Stimulated activated CD8-positive, alpha-beta memory T cell treated with anti-CD3 and anti-CD28 coated beads, Interleukin-12 subunit alpha, Interleukin-12 subunit beta, amount 100 ng/mL, for 24 hours (primary cell): ENCODE measurements at regions not wholly inside any gene's neighbourhood (a gene's known extent, or its start where the extent isn't known, plus 50 kb on each side); places are given as distances from the start of the nearest gene placed in this dataset.

ENCODE experiments used
- DNase-seq: peaks from one replicate; pipeline ENCODE4 v3.0.0-alpha.2; 2020; ENCODE audit errors: extremely low read depth

DNA sequence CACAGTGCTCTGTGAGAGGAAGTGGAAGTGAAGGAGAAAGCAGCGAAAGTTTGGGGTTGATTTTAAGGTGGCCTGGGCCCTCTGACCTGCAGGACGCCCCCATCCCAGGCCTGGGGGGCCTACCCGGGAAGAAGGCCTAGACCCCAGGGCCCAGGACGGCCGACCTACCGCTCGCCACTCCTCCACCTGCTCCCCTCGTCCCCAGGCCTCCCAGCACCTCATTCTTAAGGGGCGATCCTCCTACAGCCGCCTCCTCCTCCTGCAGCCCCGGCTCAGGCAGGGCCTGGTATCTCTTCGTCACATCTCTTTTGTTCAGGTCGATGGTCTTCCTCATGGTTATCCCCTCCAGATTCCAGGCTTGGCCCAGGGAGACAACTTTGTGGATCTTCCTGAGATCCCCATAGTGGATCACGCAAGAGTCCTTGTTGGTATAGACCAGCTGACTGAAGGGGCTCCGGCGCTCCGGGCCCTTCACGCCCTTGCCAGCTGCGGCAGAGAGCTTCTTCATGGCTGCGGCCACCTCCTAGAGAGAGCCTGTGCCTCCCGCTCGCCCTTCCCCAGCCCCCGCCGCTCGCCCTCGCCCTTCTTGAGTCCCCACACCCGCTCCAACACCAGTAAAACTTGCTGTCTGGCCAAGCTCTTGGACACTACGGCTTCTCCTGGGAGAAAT is 117.5 kb downstream of the OR13A1 start:
- DNase-seq: no peak

DNA sequence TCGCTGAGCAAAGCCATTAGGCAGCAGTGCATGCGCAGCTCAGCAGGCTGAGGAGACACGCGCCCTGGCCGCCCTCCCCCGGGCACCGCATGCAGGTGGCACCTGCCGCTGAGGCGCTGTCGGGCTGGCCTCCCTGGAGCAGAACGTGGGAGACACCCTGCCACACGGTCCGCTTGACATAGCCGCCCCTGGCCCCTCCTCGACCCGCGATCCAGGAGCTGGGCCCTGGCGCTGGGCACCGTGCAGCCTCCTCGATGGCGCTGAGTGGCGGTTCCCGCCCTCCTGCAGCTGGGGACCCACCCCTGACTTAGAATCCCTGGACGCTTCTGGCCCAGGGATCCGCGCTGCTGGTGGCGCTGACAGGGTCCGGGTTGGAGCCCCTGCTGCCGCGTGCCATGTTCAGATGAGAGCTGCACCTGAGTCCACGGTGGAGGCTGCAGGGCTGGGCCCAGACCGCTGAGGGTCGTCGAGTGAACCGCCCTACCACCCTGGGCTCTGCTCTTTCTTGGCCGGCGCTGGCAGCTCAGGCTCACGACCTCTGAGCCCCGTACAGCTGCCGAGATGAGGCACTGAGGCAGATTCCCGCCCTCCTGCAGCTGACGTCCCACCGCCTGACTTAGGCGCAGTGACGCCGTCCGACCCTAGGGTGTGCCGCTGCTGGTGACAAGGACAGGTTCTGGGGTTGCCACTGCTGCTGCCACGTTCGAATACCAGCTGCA is 116.8 kb downstream of the OR13A1 start:
- DNase-seq: no peak

DNA sequence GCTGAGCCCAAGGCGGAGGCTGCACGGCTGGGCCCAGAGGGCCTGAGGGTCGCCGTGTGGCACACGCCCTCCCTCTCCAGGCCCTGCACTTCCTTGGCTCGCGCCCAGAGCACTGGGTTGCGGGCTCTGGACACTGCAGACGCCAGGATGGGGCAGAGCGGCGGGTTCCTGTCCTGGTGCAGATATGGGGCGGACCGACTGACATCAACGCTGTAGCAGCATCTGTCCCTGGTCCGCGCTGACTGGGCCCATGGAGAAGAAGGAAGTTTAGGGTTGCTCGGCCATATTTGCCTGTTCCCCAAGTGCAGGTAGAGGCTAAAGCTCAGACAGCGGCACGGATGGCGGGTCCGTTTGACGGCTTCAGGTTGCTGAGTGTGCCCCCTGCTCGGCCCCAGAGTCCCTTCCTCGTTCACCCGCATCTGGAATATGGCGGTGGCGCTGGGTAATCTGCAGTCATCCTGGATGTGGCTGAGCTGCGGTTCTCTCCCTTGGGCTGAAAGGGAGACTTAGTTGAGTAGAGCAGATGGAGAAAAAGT is 116.1 kb downstream of the OR13A1 start:
- DNase-seq: no peak

DNA sequence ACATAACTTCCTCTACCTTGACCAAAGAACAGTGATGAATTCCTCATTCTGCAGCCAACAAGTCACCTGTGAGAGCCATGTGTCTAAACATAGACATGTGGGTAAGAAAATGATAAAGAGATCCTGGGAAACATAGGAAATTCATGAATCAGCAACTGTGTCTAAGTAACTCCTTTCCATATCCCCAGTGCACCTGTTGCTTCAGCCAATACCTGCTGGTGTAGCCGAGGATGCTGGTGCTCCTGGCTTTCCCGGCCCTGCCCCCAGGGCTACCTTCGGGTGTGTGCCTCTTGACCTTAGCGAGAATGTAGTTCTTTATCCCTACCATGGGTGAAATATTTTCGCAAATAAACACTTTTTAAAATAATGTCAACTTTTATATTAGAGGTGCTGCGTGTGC is 114.1 kb downstream of the OR13A1 start:
- DNase-seq: no peak

DNA sequence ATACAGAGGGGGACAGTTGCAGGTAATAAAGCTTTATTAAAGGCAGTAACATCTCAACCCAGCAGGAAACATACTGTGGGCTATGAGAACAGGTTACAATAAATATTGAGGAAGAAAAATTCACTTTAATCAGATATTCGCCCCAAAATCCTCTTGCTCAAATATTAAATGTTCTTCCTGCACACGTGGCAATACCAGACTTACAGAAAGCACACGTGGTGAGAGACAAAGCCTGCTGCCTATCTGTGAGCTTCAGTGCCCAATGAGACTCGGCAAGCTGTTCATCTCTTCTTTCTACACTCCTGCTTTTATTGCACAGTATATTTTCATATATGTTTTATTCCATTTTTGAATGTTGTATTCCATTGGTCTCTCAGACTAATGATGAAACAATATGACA is 113.2 kb downstream of the OR13A1 start:
- DNase-seq: no peak

DNA sequence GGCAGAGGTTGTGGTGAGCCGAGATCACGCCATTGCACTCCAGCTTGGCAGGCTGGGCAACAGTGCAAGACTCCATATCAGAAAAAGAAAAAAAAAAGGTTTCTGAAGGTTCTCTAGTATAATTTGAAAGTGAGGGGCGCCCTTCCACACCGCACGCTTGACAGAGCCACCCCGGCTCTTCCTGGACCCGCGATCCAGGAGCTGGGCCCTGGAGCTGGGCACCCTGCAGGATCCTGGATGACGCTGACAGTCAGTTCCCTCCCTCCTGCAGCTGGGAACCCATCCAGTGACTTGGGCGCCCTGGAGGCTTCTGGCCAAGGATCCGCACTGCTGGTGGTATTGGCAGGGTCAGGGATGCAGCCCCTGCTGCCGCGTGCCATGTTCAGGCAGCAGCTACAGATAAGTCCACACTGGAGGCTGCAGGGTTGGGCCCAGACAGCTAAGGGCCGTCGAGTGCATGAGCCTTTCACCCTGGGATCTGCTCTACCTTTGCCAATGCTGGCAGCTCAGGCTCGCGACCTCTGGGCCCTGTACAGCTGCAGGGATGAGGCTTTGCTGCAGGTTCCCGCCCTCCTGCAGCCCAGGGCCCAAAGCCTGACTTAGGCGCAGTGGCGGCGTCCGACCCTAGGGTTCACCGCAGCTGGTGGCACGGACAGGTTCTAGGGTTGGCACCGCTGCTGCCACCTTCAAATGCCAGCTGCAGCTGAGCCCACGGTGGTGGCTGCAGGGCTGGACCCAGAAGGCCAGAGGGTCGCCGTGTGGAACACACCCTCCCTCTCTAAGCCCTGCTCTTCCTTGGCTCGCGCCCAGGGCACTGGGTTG is 110.2 kb downstream of the OR13A1 start:
- no peak for DNase-seq

DNA sequence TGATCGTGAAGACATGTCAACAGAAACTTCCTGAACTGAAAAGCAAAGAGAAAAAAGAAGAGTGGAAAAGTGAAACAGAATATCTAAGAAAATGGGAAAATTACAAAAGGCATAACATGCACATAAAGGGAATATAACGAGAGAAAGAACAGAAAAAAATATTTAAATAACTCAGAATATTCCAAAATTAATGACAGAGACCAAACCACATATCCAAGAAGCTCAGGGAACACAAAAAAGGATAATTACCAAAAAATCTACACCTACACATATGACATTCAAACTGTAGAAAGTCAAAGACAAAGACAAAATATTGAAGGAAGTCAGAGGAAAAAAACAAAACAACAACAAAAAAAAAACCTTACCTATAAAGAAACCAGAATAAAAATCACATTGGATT is 105.5 kb downstream of the OR13A1 start:
- DNase-seq: no peak

DNA sequence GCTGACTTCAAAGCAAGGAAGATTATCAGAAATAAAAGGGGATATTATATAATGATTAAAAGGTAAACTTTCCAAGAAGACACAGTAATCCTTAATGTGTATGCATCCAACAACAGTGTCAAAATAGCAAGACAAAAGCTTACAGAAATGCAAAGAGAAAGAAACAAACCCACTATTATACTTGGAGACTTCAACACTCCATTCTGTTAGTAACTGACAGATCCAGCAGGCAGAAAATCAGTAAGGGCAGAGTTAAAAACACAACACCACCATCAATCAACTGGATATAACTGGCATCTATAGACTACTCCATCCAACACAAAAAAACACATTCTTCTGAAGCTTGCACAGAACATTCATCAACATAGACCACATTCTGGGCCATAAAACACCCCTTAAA is 103.8 kb downstream of the OR13A1 start:
- DNase-seq: no peak

DNA sequence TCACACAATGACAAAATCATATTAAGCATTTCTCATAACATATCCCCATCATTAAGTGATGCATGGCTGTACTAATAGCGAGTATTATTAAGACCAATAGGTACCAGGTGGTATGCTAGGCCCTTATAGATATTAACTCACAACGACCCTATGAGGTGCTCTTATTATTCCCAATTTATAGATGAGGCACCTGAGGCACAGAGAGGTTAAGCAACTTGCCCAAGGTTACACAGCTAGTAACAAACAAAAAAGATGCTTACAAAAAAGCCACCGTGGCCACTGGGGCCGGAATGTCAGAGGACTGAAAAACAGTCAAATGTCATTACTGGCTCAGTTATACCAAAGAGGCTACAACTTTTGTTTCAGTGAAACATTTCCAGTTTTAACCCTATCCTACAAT is 96.0 kb downstream of the OR13A1 start:
- DNase-seq: no peak

DNA sequence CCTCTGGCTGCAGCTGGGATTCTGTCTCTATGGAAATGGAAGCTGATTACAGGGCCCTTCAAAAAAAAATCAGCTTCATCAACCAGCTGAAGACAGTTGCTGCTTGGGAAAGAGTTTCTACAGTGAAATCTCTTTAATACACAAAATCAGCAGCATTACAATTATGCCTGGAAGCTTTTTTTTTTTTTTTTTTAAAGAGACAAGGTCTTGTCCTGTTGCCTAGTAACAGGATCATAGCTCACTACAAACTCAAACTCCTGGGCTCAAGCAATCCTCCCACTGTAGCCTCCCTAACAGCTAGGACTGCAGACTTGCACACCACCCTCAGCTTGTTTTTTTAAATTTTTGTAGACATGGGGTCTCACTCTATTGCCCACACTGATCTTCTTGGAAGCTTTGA is 94.5 kb downstream of the OR13A1 start:
- no peak for DNase-seq

DNA sequence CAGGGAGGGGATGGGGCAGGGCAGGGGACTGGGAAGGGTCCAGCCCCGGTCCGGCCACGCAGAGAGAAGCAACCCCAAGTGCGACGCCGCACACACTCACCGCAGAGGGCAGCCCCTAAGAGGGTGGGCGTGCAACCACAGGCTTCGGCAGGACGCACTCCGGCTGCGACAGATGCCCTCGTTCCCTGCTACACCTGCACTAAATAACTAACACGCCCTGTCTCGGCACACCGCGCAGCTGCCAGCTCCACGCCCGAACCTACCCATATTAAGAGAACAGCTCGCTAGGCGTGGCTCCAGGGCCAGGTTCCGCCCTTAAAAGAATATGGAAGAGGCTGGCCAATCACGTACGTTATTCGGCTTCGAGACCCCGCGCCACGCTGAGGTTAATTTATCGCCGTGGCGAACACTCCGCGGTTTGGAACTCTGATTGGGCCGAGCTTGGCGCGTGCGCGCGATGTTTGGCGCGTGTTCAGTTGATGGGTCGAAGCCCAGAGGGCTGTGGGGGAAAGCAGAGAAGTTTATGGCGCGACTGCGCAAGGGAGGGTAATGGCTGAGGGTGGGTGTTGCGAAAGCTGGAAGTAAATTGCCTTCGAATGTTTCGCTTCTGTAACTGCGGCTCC is 91.1 kb downstream of the OR13A1 start:
- DNase-seq: no peak

DNA sequence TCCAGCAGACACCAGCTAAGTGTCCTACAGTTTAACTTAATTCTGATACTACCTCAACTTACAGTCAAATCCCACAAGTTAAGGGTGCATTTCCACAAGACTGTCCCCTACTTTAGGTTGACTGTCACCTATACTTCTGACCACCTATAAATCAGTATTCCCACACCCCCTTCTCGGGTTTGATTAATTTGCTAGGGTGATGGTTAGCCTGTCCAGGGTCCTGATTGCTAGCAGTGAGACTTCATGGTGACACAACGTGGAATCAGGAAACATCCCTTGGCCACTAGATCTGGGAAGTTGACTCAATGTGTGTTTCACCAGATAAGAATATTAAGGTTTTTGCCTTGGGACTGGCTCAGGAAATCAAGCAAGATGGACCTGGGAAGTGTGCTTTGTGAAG is 88.4 kb downstream of the OR13A1 start:
- no peak for DNase-seq

DNA sequence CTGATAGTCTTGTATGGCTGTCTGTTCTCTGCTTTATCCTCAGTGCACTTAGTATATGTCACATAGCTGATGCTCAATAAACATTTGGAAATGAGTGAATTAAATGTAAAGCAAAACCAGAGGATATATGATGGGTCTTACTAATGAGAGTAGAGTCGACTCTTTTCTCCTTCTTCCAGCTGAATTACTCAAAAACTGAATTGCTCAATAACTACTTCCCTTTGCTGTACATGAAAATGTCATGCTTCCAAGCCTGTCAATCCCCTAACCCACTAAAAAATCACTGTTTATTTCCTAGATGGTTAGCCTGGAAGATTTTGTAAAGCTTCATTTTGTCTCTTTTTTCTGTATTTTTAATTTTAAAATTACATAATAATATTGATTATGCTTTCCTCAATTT is 88.0 kb downstream of the OR13A1 start:
- no peak for DNase-seq

DNA sequence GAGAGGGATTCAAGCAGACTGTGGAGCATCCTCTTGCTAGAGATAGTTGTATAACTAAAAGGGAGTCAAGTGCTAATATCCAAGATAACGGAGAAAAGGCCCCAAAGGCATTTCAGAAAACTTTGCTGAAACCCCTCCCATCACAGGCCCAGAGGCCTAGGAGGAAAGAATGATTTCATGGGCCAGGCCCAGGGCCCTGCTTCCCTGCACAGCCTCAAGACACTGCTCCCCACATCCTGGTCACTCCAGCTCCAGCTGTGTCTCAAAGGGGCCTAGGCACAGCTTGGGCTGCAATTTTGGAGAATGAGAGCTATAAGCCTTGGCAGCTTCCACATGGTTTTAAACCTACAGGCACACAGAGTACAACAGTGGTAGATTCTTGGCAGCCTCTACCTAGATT is 85.6 kb downstream of the OR13A1 start:
- DNase-seq: no peak

DNA sequence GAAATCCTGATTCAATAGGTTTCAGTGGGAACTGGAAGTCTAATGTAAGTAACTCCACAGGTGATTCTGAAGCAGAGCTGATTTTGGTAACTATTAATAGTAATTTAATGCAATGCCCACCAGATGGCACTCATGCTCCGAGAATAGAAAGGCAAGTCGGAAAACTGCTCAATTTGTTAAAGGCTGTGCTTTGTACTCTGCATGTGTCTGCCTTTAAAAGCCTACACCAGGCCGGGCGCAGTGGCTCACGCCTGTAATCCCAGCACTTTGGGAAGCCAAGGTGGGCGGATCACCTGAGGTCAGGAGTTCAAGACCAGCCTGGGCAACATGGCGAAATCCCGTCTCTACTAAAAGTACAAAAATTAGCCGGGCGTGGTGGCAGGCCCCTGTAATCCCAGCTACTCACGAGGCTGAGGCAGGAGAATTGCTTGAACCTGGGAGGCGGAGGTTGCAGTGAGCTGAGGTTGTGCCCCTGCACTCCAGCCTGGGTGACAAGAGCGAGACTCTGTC is 80.1 kb downstream of the OR13A1 start:
- DNase-seq: peak; percentile 17

DNA sequence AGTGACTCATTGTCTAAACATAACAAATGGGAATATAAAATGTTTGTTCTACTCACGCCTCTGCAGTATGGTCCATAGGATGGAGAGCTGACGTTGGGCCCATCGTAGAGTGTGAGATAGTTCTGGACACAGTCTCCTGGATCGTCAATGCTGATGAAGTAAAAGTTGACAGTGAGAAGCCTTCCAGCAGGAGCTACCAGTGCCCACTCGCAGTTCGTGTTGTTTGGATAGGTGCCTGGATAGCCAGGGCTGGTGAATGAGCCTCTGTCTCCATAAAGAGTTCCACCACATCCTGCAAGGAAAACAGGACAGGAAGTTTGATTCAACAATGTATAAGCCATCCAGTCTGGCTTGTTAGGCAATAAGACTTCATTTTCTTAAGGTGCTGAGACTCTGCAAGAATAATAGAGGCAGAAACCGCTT is 79.6 kb downstream of the OR13A1 start:
- DNase-seq: no peak

DNA sequence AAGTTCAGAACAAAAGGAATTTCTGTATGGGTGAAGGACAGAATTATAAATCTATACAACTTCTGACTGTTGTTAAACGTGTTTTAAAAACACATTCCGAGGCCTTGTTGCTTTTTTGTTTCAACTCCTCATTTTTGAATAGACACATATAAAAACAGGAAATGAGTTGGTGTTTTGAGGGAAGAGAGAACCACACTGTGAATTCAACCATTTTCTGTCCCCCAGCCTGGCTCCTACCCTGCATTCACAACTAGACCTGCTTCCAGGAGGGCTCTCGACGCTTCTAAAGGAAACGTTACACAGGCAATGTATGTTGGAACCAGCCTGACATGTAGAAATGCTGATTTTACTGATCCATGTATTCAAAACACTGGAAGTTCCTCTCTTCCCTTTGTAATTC is 76.5 kb downstream of the OR13A1 start:
- DNase-seq: no peak

DNA sequence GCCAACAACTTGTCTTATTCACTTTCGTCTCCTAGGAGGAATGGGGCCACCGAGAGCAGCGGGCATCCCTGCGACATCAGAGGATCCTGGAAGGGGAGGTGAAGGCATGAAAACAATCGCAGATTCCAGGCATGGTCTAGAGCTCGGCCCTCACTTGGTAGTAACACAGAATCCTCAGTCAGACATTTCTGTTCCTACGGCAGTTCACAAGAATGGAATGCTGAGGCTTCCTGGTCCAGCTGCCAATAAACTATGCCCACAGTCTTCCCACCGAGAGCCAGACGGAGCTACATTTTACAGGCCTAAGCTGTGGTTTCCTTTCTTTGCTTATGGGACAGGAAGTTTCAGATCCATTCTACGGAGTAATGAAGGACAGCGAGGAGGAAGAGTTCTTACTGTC is 75.8 kb downstream of the OR13A1 start:
- DNase-seq: no peak

DNA sequence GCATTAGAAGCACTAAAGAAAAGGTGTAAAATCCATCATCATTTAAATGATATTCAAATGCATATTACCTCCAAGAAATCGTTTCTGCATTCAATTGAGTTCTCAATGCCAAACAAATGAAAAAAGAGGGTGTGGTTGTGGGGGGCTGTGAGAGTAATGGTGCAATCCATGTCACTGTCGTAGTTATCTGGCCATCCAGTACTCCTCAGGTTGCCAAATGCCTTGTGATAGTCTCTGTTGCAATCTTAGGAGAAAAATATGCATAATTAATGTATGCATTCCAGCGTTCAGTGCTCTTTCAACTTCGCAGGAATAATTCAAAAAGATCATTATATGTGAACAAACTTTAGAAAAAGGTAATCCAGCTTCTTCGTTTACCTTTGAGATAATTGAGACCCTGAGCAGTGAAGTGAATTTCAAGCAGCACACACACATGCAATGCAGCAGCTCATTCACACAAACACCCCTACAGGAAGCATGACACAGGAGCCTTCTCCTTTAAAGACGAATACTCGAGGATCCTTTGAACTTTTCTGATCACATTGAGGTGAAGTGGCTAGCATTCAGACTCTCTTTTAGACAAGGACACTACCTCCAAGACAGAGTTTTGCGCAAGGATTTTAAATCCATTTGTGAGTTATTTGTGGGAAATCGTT is 73.4 kb downstream of the OR13A1 start:
- no peak for DNase-seq

DNA sequence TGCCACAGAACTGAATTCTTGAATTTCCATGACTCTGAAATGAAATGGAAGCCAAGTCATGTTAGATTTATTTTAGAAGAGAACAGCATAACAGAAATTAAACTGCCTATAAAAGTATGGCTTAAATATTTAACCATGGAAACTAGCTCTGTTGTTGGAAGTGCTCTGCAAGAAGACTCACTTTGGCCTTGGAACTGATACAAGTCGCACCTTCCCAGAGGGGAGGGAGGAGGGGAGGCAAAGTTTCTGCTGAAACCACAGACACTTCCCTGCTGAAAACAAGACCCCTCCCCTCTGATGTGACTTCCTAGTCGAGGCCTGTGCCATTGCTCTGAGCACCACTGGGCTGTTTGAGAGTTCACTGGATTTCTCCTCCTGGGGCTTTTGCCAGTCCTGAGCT is 72.1 kb downstream of the OR13A1 start:
- no peak for DNase-seq

DNA sequence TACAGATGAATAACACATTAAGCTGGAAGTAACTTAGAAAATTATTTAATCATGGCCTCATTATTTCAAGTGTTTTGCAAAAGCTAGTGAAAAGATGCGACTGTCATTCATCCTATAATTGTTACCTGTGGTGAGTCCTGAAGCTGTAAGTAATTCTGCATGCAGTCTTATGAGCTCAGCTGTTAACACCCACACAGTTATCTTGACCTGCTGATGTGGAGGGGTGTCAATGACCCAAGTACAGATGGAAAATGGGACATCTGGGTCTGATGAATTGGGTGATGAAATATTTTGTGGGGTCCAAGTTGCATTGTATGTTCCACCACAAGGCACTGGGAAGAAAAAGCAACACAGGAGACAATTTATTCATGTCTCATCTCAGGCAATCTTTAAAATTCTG is 68.9 kb downstream of the OR13A1 start:
- no peak for DNase-seq
